GM12891 (cell line): ENCODE measurements at regions not wholly inside any gene's neighbourhood (a gene's known extent, or its start where the extent isn't known, plus 50 kb on each side); places are given as distances from the start of the nearest gene placed in this dataset.

Experiments
- PAX5 ChIP-seq: IDR thresholded peaks from 2 replicates; pipeline ENCODE4 v1.6.1; 2011; ENCODE audit warnings: low read length, moderate library complexity, mild to moderate bottlenecking; ENCODE audit not compliant: insufficient read depth, severe bottlenecking
- POLR2A ChIP-seq: IDR thresholded peaks from 2 replicates; pipeline ENCODE4 v1.6.1; 2011; ENCODE audit warnings: low read depth, low read length, control low read depth
- POLR2AphosphoS5 ChIP-seq: IDR thresholded peaks from 2 replicates; pipeline ENCODE4 v1.6.1; 2011; ENCODE audit warnings: low read depth, low read length, control low read depth
- POU2F2 ChIP-seq: IDR thresholded peaks from 2 replicates; pipeline ENCODE4 v1.6.1; 2011; ENCODE audit warnings: low read depth, mild to moderate bottlenecking, control low read depth, low read length, moderate library complexity
- SPI1 ChIP-seq: IDR thresholded peaks from 2 replicates; pipeline ENCODE4 v1.6.1; 2011; ENCODE audit warnings: low read depth, low read length, control low read depth
- TAF1 ChIP-seq: IDR thresholded peaks from 2 replicates; pipeline ENCODE4 v1.6.1; 2011; ENCODE audit warnings: low read depth, low read length, control low read depth

DNA sequence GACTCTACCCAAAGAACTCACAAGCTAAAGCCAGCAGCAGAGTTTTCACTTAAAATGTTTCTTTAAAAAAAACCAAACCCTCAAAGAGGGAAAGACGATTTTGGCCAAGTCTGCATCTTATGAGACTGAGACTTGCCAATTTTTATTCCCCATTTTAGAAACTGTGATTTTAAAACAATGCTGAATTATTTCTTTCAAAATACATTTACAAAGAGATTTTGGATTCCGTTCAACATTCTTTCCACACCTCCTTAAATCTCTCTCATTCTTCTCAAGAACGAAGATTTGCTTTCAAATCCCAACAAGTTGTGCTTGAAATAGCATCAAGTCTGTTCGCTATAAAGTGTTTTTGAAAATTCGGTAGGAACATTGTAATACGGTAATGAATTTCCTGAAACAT lies 133.9 kb upstream of the VANGL1 start:
- no peak for TF ChIP-seq POLR2A
- no peak for TF ChIP-seq POLR2AphosphoS5
- TF ChIP-seq SPI1: no peak
- no peak for TF ChIP-seq TAF1
- TF ChIP-seq PAX5: no peak
- TF ChIP-seq POU2F2: no peak
